Thyroid gland (tissue), 4 donors: ENCODE measurements at regions not wholly inside any gene's neighbourhood (a gene's known extent, or its start where the extent isn't known, plus 50 kb on each side); places are given as distances from the start of the nearest gene placed in this dataset.

Experiments
- DNase-seq, 2 donors: peaks; one replicate each; pipeline ENCODE4 v3.0.0-alpha.2; 2019
- H3K27ac ChIP-seq, 3 donors: fragments of 200-600 bp; sonication (generic); 1 replicate in 2 of 3; 2 replicates in 1 of 3; pipeline ENCODE4 v1.5.1; 2016 to 2019; ENCODE audit warnings: mild to moderate bottlenecking in 1 of 3, moderate library complexity in 1 of 3
- H3K27me3 ChIP-seq: fragments of 200-600 bp; sonication (generic); one replicate; pipeline ENCODE4 v1.5.1; 2019
- H3K36me3 ChIP-seq, 2 donors: fragments of 200-600 bp; sonication (generic); one replicate each; pipeline ENCODE4 v1.5.1; 2016 to 2019
- H3K4me1 ChIP-seq, 2 donors: fragments of 200-600 bp; sonication (generic); one replicate each; pipeline ENCODE4 v1.5.1; 2017 to 2019
- H3K4me3 ChIP-seq, 3 donors: fragments of 200-600 bp; sonication (generic); replicated peaks in 1 of 3; 1 replicate in 2 of 3; 2 replicates in 1 of 3; pipeline ENCODE4 v1.5.1; 2016; ENCODE audit warnings: mild to moderate bottlenecking in 1 of 3
- H3K9me3 ChIP-seq: fragments of 200-600 bp; sonication (generic); one replicate; pipeline ENCODE4 v1.5.1; 2017
- POLR2A ChIP-seq, 2 donors: fragments of 450-650 bp; IDR thresholded peaks; one replicate each; pipeline ENCODE4 v1.6.1; 2017; ENCODE audit warnings: antibody characterized with exemption in 2 of 2, mild to moderate bottlenecking in 2 of 2, moderate library complexity in 1 of 2
- WGBS, 2 donors: methylation state at CpG; one replicate each; pipeline ENCODE4 v1.1.5; 2017; 5-methylcytosine and 5-hydroxymethylcytosine counted together
- intact Hi-C: fragments of 100-400 bp; cut with DNase I; formaldehyde crosslinking; loops from one replicate; pipeline ENCODE4 v1.15.1; 2023
- TF ChIP-seq, protein P1 (sequence below), 6 experiments: fragments of 200-600 bp in 3 of 6; fragments of 450-650 bp in 3 of 6; sonication (generic) in 3 of 6; IDR thresholded peaks; one replicate each; pipeline ENCODE4 v1.5.1; 2016 to 2019; ENCODE audit warnings: antibody characterized with exemption in 6 of 6, mild to moderate bottlenecking in 2 of 6, inconsistent platforms in 1 of 6, moderate library complexity in 1 of 6

DNA sequence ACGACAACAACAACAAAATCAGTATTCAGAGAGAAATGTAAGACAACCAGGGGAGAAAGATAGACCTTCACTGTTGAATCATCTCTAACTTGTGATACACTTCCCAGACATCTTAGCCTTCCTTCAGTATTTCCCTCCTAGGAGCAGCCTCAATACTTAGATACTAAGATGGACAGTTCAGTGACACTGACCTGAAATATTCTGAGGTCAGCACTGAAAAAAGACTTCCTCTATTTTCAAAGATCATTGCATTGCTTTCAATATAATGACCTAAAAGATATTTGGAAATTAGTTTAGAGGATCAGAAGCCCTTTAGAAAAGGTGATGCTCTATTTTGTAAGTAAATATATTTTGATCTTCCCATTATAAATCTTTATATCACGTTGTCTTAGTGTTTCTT, 101.0 kb downstream of the MRPL39 start:
- Histone ChIP-seq H3K36me3 (no peaks in the 10 kb centered on the region), H3K27ac (no peak overlapping the region), H3K4me3 (no peak overlapping the region), H3K27me3 (no peaks in the 10 kb centered on the region), H3K9me3 (no peaks in the 10 kb centered on the region), H3K4me1 (no peaks in the 10 kb centered on the region)
- no peak for DNase-seq
- intact Hi-C loops: no loop called here
- WGBS, 2 donors: 92 to 95% methylated on average over 2 of the region's 2 CpGs
- TF ChIP-seq POLR2A (IDR thresholded peaks at IDR 0.05): no peak
- TF ChIP-seq, protein P1, sequence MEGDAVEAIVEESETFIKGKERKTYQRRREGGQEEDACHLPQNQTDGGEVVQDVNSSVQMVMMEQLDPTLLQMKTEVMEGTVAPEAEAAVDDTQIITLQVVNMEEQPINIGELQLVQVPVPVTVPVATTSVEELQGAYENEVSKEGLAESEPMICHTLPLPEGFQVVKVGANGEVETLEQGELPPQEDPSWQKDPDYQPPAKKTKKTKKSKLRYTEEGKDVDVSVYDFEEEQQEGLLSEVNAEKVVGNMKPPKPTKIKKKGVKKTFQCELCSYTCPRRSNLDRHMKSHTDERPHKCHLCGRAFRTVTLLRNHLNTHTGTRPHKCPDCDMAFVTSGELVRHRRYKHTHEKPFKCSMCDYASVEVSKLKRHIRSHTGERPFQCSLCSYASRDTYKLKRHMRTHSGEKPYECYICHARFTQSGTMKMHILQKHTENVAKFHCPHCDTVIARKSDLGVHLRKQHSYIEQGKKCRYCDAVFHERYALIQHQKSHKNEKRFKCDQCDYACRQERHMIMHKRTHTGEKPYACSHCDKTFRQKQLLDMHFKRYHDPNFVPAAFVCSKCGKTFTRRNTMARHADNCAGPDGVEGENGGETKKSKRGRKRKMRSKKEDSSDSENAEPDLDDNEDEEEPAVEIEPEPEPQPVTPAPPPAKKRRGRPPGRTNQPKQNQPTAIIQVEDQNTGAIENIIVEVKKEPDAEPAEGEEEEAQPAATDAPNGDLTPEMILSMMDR (IDR thresholded peaks at IDR 0.05): no peak

DNA sequence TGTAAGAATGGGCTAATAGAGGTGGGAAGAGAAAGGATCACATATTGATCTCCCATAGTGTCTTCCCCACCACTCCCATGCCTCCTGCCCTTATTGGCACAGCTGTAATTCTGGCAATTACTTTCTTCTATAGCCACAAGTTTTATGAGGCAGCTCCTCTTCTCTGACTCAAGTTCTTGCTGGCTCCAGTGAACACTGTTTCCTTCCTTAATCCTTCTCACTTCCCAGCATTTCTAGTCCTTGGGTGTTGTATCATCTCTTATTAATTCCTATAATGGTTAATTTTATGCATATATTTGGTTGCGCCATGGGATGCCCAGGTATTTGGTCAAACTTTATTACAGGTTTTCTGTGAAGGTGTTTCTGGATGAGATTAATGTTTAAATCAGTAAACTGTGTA, 103.3 kb downstream of the MRPL39 start:
- no peaks in the 10 kb centered on the region for H3K27me3 ChIP-seq
- intact Hi-C loops: no loop called here
- DNase-seq: no peak
- H3K36me3 ChIP-seq: no peaks in the 10 kb centered on the region
- TF ChIP-seq POLR2A (IDR thresholded peaks at IDR 0.05): no peak
- TF ChIP-seq, protein P1 (IDR thresholded peaks at IDR 0.05): no peak
- no peaks in the 10 kb centered on the region for H3K4me1 ChIP-seq
- no peaks in the 10 kb centered on the region for H3K9me3 ChIP-seq
- H3K4me3 ChIP-seq: no peak overlapping the region
- no peak overlapping the region for H3K27ac ChIP-seq
- 97 to 98% methylated on average over 1 of the region's 1 CpG for WGBS, 2 donors

DNA sequence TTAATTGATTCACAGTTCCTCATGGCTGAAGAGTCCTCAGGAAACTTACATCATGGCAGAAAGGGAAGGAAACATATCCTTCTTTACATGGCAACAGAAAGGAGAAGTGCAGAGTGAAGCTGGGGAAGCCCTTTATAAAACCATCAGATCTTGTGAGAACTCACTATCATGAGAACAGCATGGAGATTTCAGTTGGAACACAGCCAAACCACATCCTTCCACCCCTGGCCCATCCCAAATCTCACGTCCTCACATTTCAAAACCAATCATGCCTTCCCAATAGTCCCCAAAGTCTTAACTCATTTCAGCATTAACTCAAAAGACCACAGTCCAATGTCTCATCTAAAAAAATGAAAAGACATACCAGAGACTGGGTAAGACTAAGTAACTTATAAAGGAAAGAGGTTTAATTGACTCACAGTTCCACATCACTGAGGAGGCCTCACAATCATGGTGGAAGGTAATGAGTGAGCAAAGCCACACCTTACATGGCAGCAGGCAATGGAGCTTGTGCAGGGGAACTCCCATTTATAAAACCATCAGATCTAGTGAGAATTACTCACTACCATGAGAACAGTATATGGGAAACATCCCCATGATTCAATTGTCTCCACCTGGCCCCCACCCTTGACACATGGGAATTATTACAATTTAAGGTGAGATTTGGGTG, 105.2 kb downstream of the MRPL39 start:
- no peaks in the 10 kb centered on the region for H3K9me3 ChIP-seq
- no peak overlapping the region for H3K27ac ChIP-seq
- no peak for DNase-seq
- 53 to 69% methylated on average over 1 of the region's 1 CpG for WGBS, 2 donors
- intact Hi-C loops: no loop called here
- no peaks in the 10 kb centered on the region for H3K4me1 ChIP-seq
- H3K4me3 ChIP-seq: no peak overlapping the region
- TF ChIP-seq POLR2A (IDR thresholded peaks at IDR 0.05): no peak
- TF ChIP-seq, protein P1 (IDR thresholded peaks at IDR 0.05): no peak
- no peaks in the 10 kb centered on the region for H3K36me3 ChIP-seq
- no peaks in the 10 kb centered on the region for H3K27me3 ChIP-seq

GRCh38 chr21:25501462-25501861, 105.8 kb downstream of the MRPL39 start:
- no peaks in the 10 kb centered on the region for H3K36me3 ChIP-seq
- H3K4me3 ChIP-seq: no peak overlapping the region
- 55 to 69% methylated on average over 2 of the region's 2 CpGs for WGBS, 2 donors
- TF ChIP-seq, protein P1 (IDR thresholded peaks at IDR 0.05): no peak
- TF ChIP-seq POLR2A (IDR thresholded peaks at IDR 0.05): no peak
- no peaks in the 10 kb centered on the region for H3K27me3 ChIP-seq
- intact Hi-C loops: no loop called here
- no peak overlapping the region for H3K27ac ChIP-seq
- H3K9me3 ChIP-seq: no peaks in the 10 kb centered on the region
- no peak for DNase-seq
- no peaks in the 10 kb centered on the region for H3K4me1 ChIP-seq

GRCh38 chr21:25500598-25500997, 106.7 kb downstream of the MRPL39 start:
- WGBS, 2 donors: 61 to 70% methylated on average over 2 of the region's 2 CpGs

More at GRCh38 chr21:25500598-25500997, 106.7 kb downstream of the MRPL39 start:
- no peak for TF ChIP-seq POLR2A (IDR thresholded peaks at IDR 0.05)
- Histone ChIP-seq H3K4me1 (no peaks in the 10 kb centered on the region), H3K4me3 (no peak overlapping the region), H3K27ac (no peak overlapping the region), H3K9me3 (no peaks in the 10 kb centered on the region), H3K27me3 (no peaks in the 10 kb centered on the region), H3K36me3 (no peaks in the 10 kb centered on the region)
- intact Hi-C loops: no loop called here
- DNase-seq: no peak
